ENCODE measurements at regions not wholly inside any gene's neighbourhood (a gene's known extent, or its start where the extent isn't known, plus 50 kb on each side); places are given as distances from the start of the nearest gene placed in this dataset.
A peak's percentile ranks its signal among the peaks of the same experiment; 100 is the strongest.

GRCh38 chr4:23194751-23195150 lies 502.0 kb downstream of the GBA3 start:
- DNase-seq (ENCODE audit: low spot score) = no peak

GRCh38 chr4:23174179-23174578 lies 481.4 kb downstream of the GBA3 start:
- no peak for DNase-seq (ENCODE audit: low spot score)

- DNase-seq (ENCODE audit: low spot score) = no peak
Observed at GRCh38 chr4:23171976-23172375, 479.2 kb downstream of the GBA3 start.

GRCh38 chr4:23169608-23170311 lies 477.0 kb downstream of the GBA3 start:
- DNase-seq (ENCODE audit: low spot score) = no peak

DNA sequence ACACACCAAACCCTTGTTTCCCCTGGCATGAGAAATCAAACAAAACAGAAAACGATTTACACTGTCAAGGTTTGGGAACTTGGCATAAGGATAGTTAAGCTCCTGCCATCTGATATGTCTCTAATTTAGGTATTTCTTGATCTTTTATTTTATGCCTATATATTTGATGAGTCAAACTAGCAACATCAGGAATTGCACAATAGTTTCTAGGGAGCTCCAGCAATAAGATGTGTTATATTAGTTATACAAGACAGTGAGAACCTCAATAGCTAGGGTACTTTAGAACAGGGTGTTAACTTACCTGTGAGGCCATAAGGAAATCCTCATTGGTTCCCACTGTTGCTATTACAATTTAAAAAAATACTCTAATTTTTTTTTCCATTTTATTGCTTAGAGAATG lies 474.2 kb downstream of the GBA3 start:
- DNase-seq (ENCODE audit: low spot score) = no peak

DNA sequence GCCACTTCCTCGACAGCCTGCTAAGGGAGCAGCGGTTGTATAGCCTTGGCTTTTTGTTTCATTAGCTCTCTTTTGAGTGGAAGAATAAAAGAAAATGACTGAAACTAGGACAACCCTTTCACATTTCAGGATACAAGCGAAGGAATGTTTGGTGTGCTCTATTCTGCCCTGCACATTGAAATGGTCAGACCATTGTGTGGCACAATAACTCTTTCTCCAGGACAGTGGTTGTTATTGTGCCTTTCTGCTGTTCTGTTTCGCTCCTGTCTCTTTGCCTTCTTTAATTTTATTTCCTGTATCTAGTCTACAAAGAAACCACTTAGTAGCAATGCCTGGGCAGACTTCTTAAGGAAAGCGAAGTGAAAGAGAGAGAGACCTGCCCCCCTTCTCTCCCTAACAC lies 473.7 kb downstream of the GBA3 start:
- no peak for DNase-seq (ENCODE audit: low spot score)

DNA sequence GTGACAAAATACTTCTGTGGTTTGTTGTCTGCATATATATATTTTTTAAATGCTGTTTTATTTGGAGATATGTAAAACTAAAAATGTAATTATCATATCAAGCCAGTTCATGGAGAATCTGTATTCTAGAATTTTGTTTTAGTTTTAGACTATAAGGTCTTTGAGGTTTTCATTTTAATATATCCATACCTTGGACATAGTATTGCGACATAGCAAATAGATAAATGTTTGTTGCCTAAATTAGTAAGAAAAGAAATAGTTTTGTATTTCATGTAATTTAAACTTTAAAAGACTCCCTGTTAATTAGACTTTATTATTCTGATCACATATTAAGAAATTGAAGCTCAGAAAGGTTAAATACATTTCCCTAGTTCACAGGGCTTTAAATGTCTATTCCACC lies 472.9 kb downstream of the GBA3 start:
- DNase-seq (ENCODE audit: low spot score) = no peak

- DNase-seq (ENCODE audit: low spot score) = no peak
Observed at GRCh38 chr4:23163647-23164436, 471.1 kb downstream of the GBA3 start.

GRCh38 chr4:23162275-23162674 lies 469.5 kb downstream of the GBA3 start:
- no peak for DNase-seq (ENCODE audit: low spot score)

GRCh38 chr4:23161787-23162186 lies 469.1 kb downstream of the GBA3 start:
- DNase-seq (ENCODE audit: low spot score) = no peak

GRCh38 chr4:23153076-23153475 lies 460.3 kb downstream of the GBA3 start:
- no peak for DNase-seq (ENCODE audit: low spot score)

GRCh38 chr4:23149815-23150214 lies 457.1 kb downstream of the GBA3 start:
- no peak for DNase-seq (ENCODE audit: low spot score)

- no peak for DNase-seq (ENCODE audit: low spot score)
Observed at GRCh38 chr4:23144707-23145106, 452.0 kb downstream of the GBA3 start.

DNA sequence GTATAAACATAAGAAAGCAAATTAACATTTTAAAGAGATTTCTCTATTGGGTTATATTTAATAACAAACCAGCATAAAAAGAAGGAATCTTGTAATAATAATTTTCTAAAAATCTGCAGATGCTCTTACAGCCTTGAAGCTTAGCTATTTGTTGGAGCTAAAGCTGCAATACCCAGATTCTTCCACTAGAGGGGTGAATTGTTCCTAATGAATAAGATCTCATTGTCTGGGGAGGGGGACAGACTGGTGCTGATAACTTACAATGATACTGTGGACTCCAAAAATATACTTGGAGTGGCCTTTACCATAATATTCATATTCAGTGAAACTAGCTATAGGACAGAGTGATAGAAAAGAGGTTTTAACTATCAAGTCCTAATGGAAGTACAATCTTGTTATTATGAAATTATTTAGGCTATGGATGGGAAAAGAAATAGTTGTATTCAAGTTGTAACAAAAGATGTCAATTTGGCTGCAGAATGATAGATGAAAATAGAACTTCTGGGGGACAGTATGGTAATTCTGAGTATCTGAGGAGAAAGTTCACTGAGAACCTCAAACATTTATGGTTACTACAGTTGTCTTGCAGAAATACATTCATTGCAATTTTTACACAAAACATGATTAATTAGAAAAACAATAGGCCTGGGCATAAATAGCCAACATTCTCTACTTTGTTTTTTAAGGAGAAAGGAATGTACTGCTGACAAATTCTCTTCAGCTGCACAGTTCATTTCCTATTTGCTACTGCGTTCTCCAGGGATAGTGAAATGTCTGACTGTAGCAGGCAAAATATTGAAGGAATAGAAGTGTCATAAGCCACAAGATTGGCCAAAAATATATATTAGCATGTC lies 443.3 kb downstream of the GBA3 start:
- peak; percentile 48 for DNase-seq (ENCODE audit: low spot score)

- DNase-seq (ENCODE audit: low spot score) = no peak
Observed at GRCh38 chr4:23134331-23134730, 441.6 kb downstream of the GBA3 start.

DNA sequence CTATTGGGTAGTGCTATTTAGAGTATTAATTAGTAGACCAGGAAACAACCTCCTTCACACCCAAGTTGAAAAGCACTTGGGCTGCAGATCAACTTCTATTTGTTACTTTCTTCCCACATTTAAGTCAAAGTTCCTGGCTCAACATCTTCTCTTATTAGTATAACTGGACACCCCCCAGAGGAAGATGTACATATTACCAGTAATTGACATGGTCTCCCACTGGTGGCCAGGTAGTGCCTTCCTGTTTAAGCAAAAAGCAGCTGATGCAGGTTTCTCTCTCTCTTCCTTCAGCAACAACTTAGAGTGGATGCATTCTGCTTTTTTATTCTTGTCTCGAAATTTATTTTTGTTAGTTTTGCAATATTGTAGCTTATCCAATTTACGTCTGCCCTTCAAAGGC lies 438.1 kb downstream of the GBA3 start:
- DNase-seq (ENCODE audit: low spot score) = no peak

DNA sequence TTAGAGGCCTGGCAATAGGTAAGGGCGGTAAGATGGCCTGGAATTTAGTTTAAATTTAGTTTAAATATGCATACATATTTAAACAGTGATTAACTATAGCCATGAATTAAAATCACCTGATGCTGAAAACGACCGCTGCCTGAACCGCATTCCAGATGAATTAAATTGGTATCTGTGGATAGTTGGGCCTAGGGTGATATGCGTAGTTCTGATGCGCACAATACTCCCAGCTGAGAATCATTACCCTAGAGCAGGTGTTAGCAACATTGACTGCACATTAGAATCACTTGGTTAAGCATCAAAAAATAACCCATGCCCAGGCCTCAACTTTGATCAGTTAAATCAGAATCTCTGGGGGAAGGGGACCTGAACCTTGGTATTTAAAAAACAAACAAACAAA lies 432.4 kb downstream of the GBA3 start:
- DNase-seq (ENCODE audit: low spot score) = no peak

DNA sequence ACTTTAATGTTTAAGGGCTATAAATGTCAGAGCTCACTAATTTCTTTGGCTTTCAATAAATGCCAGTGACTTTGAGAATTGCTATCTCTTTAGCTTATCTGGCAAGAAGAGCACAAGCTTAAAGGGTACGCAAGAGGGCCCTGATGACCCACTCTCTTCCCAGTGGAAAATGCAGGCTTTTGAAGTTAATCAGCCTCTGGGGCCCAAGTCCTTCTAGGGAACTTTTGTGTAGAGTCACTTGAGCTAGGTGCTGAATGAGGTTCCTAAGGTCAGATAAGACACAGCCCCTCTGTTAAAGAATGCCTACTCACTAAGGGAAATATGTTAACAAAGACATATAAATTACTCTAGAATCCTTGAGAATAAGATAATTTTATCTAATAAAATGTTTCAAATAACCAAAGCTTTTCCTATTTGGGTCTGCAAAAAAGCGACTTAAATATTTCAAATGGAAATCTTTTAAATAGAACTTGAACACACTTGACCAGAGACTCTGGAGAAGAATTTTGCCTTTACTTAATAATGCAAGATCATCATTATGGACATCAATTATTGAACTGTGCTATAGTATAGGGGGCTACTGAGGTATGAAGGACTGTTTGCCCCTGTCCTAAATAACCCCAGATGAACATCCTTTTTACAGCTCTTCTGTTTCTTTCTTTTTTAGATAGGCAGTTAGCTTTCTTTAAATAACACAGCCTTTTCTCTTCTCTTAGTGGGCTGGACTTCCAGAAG lies 430.1 kb downstream of the GBA3 start:
- no peak for DNase-seq (ENCODE audit: low spot score)

GRCh38 chr4:23120374-23120773 lies 427.6 kb downstream of the GBA3 start:
- no peak for DNase-seq (ENCODE audit: low spot score)

- DNase-seq (ENCODE audit: low spot score) = no peak
Observed at GRCh38 chr4:23117826-23118225, 425.1 kb downstream of the GBA3 start.

DNA sequence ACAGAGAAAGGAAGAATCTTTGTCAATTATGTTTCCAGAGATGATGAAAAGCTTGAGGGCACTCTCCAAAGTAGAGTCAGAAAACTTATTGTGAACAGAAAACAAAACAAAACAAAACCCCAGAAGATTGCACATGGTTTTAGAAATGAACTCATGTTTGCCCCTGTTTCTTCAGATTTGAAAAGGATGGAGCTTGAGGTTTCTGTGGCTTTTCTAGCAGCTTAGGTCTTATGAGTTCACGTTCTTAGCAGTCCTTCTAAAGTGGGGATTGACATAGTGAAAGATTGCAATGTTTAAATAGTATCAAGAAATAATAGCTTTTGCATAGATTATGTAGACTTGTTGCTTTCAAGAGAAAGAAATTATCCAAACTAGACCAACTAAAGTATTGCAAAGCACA lies 421.8 kb downstream of the GBA3 start:
- no peak for DNase-seq (ENCODE audit: low spot score)

GRCh38 chr4:23113104-23113503 lies 420.4 kb downstream of the GBA3 start:
- DNase-seq (ENCODE audit: low spot score) = no peak

Measured in SK-N-DZ (cell line).